ENCODE measurements at regions not wholly inside any gene's neighbourhood (a gene's known extent, or its start where the extent isn't known, plus 50 kb on each side); places are given as distances from the start of the nearest gene placed in this dataset.
A peak's percentile ranks its signal among the peaks of the same experiment; 100 is the strongest.

GRCh38 chr6:6376845-6377244, 56.4 kb upstream of the F13A1 start:
- ATAC-seq (replicated peaks in 1 of 4) = no peak
- Histone ChIP-seq H3K9me3 (no peaks in the 10 kb centered on the region), H3K4me3 (ENCODE audit: control insufficient read depth in 1 of 2, extremely low read depth in 1 of 2, low read length in 1 of 2) (no peak overlapping the region), H3K36me3 (ENCODE audit: control insufficient read depth in 2 of 2, extremely low read depth in 1 of 2, insufficient read depth in 1 of 2, low read length in 1 of 2) (no peaks in the 10 kb centered on the region), H3K4me1 (ENCODE audit: control insufficient read depth in 1 of 2, extremely low read depth in 1 of 2, insufficient read depth in 2 of 2, low read length in 2 of 2) (no peaks in the 10 kb centered on the region), H3K27me3 (replicated peaks in 1 of 2; ENCODE audit: control insufficient read depth in 2 of 2, extremely low read depth in 1 of 2, insufficient read depth in 2 of 2, low read length in 1 of 2) (no peaks in the 10 kb centered on the region), H3K27ac (ENCODE audit: low read length) (no peak overlapping the region)
- Mint-ChIP-seq H3K4me1 (no peaks in the 10 kb centered on the region), H3K4me3 (no peak overlapping the region), H3K27me3 (peaks cover 2 to 22% of the 10 kb centered on the region in 2 donors), H3K9me3 (peaks cover 0 to 15% (median 4%) of the 10 kb centered on the region in 3 donors), H3K36me3 (no peaks in the 10 kb centered on the region), H3K27ac (no peak overlapping the region)
- POLR2A ChIA-PET = no interaction called here
- DNase-seq = no peak
- CTCF ChIA-PET = no interaction called here
- no CpG with 5 or more reads among the region's 6 CpGs for WGBS (ENCODE audit: insufficient coverage)

- H3K4me1 ChIP-seq (ENCODE audit: control insufficient read depth in 1 of 2, extremely low read depth in 1 of 2, insufficient read depth in 2 of 2, low read length in 2 of 2) = no peaks in the 10 kb centered on the region
- H3K36me3 Mint-ChIP-seq = no peaks in the 10 kb centered on the region
- no peak overlapping the region for H3K4me3 Mint-ChIP-seq
- DNase-seq = no peak
- no peak overlapping the region for H3K27ac ChIP-seq (ENCODE audit: low read length)
- ChIA-PET POLR2A (no interaction called here), CTCF (interaction anchor here in 1 of 2 donors (0.6 kb wide), 1 partner anchor 908 kb away, joined by 3 read pairs; no protein-coding TSS in a partner anchor)
- H3K4me3 ChIP-seq (ENCODE audit: control insufficient read depth in 1 of 2, extremely low read depth in 1 of 2, low read length in 1 of 2) = no peak overlapping the region
- no peaks in the 10 kb centered on the region for H3K4me1 Mint-ChIP-seq
- H3K9me3 Mint-ChIP-seq = peaks cover 0 to 15% (median 4%) of the 10 kb centered on the region in 3 donors
- no peaks in the 10 kb centered on the region for H3K36me3 ChIP-seq (ENCODE audit: control insufficient read depth in 2 of 2, extremely low read depth in 1 of 2, insufficient read depth in 1 of 2, low read length in 1 of 2)
- H3K9me3 ChIP-seq = no peaks in the 10 kb centered on the region
- WGBS (ENCODE audit: insufficient coverage) = 81% methylated on average over 3 of the region's 6 CpGs
- ATAC-seq (replicated peaks in 1 of 4) = no peak
- no peaks in the 10 kb centered on the region for H3K27me3 ChIP-seq (replicated peaks in 1 of 2; ENCODE audit: control insufficient read depth in 2 of 2, extremely low read depth in 1 of 2, insufficient read depth in 2 of 2, low read length in 1 of 2)
- peaks cover 2 to 16% of the 10 kb centered on the region in 2 donors for H3K27me3 Mint-ChIP-seq
- no peak overlapping the region for H3K27ac Mint-ChIP-seq
These were observed 57.2 kb upstream of the F13A1 start for GRCh38 chr6:6377621-6378020.

GRCh38 chr6:6379573-6379972, 59.1 kb upstream of the F13A1 start:
- DNase-seq (no peak), ATAC-seq (replicated peaks in 1 of 4) (no peak)
- Mint-ChIP-seq H3K4me1 (no peaks in the 10 kb centered on the region), H3K36me3 (no peaks in the 10 kb centered on the region), H3K4me3 (no peak overlapping the region), H3K27ac (no peak overlapping the region), H3K27me3 (peaks cover 2 to 14% of the 10 kb centered on the region in 2 donors), H3K9me3 (peaks cover 0 to under 1% (median 0%) of the 10 kb centered on the region in 3 donors)
- Histone ChIP-seq H3K4me1 (ENCODE audit: control insufficient read depth in 1 of 2, extremely low read depth in 1 of 2, insufficient read depth in 2 of 2, low read length in 2 of 2) (no peaks in the 10 kb centered on the region), H3K27ac (ENCODE audit: low read length) (no peak overlapping the region), H3K27me3 (replicated peaks in 1 of 2; ENCODE audit: control insufficient read depth in 2 of 2, extremely low read depth in 1 of 2, insufficient read depth in 2 of 2, low read length in 1 of 2) (no peaks in the 10 kb centered on the region), H3K36me3 (ENCODE audit: control insufficient read depth in 2 of 2, extremely low read depth in 1 of 2, insufficient read depth in 1 of 2, low read length in 1 of 2) (no peaks in the 10 kb centered on the region), H3K4me3 (ENCODE audit: control insufficient read depth in 1 of 2, extremely low read depth in 1 of 2, low read length in 1 of 2) (no peak overlapping the region), H3K9me3 (no peaks in the 10 kb centered on the region)
- ChIA-PET POLR2A (no interaction called here), CTCF (no interaction called here)
- 82% methylated on average over 4 of the region's 5 CpGs for WGBS (ENCODE audit: insufficient coverage)

- H3K9me3 Mint-ChIP-seq = no peaks in the 10 kb centered on the region
- H3K4me3 Mint-ChIP-seq = no peak overlapping the region
- no peak overlapping the region for H3K4me3 ChIP-seq (ENCODE audit: control insufficient read depth in 1 of 2, extremely low read depth in 1 of 2, low read length in 1 of 2)
- H3K4me1 Mint-ChIP-seq = peaks cover 0 to 2% (median 0%) of the 10 kb centered on the region in 3 donors
- no peak overlapping the region for H3K27ac ChIP-seq (ENCODE audit: low read length)
- no peak for ATAC-seq (replicated peaks in 1 of 4)
- H3K36me3 Mint-ChIP-seq = no peaks in the 10 kb centered on the region
- no peaks in the 10 kb centered on the region for H3K27me3 ChIP-seq (replicated peaks in 1 of 2; ENCODE audit: control insufficient read depth in 2 of 2, extremely low read depth in 1 of 2, insufficient read depth in 2 of 2, low read length in 1 of 2)
- 69% methylated on average over 6 of the region's 7 CpGs for WGBS (ENCODE audit: insufficient coverage)
- POLR2A ChIA-PET = no interaction called here
- DNase-seq = no peak
- H3K27me3 Mint-ChIP-seq = peaks cover 3 to 6% of the 10 kb centered on the region in 2 donors
- no peaks in the 10 kb centered on the region for H3K9me3 ChIP-seq
- CTCF ChIA-PET = no interaction called here
- no peak overlapping the region for H3K27ac Mint-ChIP-seq
- no peaks in the 10 kb centered on the region for H3K4me1 ChIP-seq (ENCODE audit: control insufficient read depth in 1 of 2, extremely low read depth in 1 of 2, insufficient read depth in 2 of 2, low read length in 2 of 2)
- H3K36me3 ChIP-seq (ENCODE audit: control insufficient read depth in 2 of 2, extremely low read depth in 1 of 2, insufficient read depth in 1 of 2, low read length in 1 of 2) = no peaks in the 10 kb centered on the region
These were observed 64.1 kb upstream of the F13A1 start for GRCh38 chr6:6384520-6384919.

- H3K9me3 ChIP-seq = no peaks in the 10 kb centered on the region
- Mint-ChIP-seq H3K27ac (no peak overlapping the region), H3K36me3 (no peaks in the 10 kb centered on the region), H3K27me3 (peaks cover 2 to 6% of the 10 kb centered on the region in 2 donors), H3K4me1 (peaks cover 0 to 5% (median 0%) of the 10 kb centered on the region in 3 donors), H3K9me3 (no peaks in the 10 kb centered on the region), H3K4me3 (no peak overlapping the region)
- no peaks in the 10 kb centered on the region for H3K36me3 ChIP-seq (ENCODE audit: control insufficient read depth in 2 of 2, extremely low read depth in 1 of 2, insufficient read depth in 1 of 2, low read length in 1 of 2)
- ATAC-seq (replicated peaks in 1 of 4) (no peak), DNase-seq (no peak)
- CTCF ChIA-PET = no interaction called here
- POLR2A ChIA-PET = no interaction called here
- no CpG with 5 or more reads among the region's 4 CpGs for WGBS (ENCODE audit: insufficient coverage)
- H3K4me1 ChIP-seq (ENCODE audit: control insufficient read depth in 1 of 2, extremely low read depth in 1 of 2, insufficient read depth in 2 of 2, low read length in 2 of 2) = no peaks in the 10 kb centered on the region
- H3K4me3 ChIP-seq (ENCODE audit: control insufficient read depth in 1 of 2, extremely low read depth in 1 of 2, low read length in 1 of 2) = no peak overlapping the region
- H3K27ac ChIP-seq (ENCODE audit: low read length) = no peak overlapping the region
- H3K27me3 ChIP-seq (replicated peaks in 1 of 2; ENCODE audit: control insufficient read depth in 2 of 2, extremely low read depth in 1 of 2, insufficient read depth in 2 of 2, low read length in 1 of 2) = peaks cover 0 to 4% of the 10 kb centered on the region in 2 experiments
These were observed 65.5 kb upstream of the F13A1 start for GRCh38 chr6:6386010-6386409.

DNA sequence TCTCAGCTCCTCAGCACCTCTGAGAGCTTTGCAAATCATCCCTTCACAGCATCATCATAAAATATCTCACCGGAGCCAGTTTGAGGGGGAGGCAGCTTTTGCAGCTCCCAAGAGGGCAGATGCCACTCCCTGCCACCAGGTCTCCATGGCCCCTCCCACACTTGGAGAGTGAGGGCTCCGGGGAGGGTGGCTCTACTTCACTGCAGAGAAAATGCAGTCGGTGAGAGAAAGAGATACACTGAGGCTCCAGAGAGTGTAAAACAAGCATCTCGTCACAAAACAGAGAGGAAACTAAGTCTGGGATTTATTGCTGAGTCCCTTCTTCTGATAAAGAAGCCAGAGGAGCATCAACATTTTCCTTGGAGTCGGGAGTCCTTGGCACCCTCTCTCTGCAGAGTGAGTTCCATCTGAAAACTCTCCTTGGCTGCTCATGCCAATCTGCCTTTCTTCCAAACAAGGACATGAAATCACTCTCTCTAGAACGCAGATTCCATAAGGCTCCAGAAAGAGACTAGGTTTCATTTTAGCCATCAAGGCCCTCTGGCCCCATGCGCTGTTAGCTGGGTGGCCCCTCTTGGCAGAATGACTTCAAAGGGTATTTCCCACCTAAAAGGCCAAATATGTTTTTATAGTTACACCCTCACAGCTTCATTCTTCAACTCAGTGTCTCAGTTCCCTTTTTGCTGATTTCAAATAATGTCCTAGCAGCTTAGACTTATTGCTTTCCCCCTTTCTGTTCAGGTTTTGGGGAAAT, 70.6 kb upstream of the F13A1 start:
- Histone ChIP-seq H3K27ac (ENCODE audit: low read length) (no peak overlapping the region), H3K4me3 (ENCODE audit: control insufficient read depth in 1 of 2, extremely low read depth in 1 of 2, low read length in 1 of 2) (no peak overlapping the region), H3K4me1 (ENCODE audit: control insufficient read depth in 1 of 2, extremely low read depth in 1 of 2, insufficient read depth in 2 of 2, low read length in 2 of 2) (no peaks in the 10 kb centered on the region), H3K9me3 (no peaks in the 10 kb centered on the region), H3K36me3 (ENCODE audit: control insufficient read depth in 2 of 2, extremely low read depth in 1 of 2, insufficient read depth in 1 of 2, low read length in 1 of 2) (no peaks in the 10 kb centered on the region), H3K27me3 (replicated peaks in 1 of 2; ENCODE audit: control insufficient read depth in 2 of 2, extremely low read depth in 1 of 2, insufficient read depth in 2 of 2, low read length in 1 of 2) (peaks cover 0 to 7% of the 10 kb centered on the region in 2 experiments)
- H3K27me3 Mint-ChIP-seq = peaks cover 12 to 25% of the 10 kb centered on the region in 2 donors
- ChIA-PET POLR2A (no interaction called here), CTCF (no interaction called here)
- 93% methylated on average over 4 of the region's 7 CpGs for WGBS (ENCODE audit: insufficient coverage)
- H3K9me3 Mint-ChIP-seq = no peaks in the 10 kb centered on the region
- H3K4me3 Mint-ChIP-seq = peak overlapping the region in 1 of 3 donors; percentile 28
- H3K27ac Mint-ChIP-seq = peak overlapping the region in 1 of 2 donors; percentile 5
- ATAC-seq (replicated peaks in 1 of 4) (no peak), DNase-seq (peak in 1 of 35 experiments; percentile 10)
- H3K36me3 Mint-ChIP-seq = no peaks in the 10 kb centered on the region
- H3K4me1 Mint-ChIP-seq = peaks cover 0 to 5% (median 0%) of the 10 kb centered on the region in 3 donors

Measured in T-cell (primary cell).